ENCODE measurements at regions not wholly inside any gene's neighbourhood (a gene's known extent, or its start where the extent isn't known, plus 50 kb on each side); places are given as distances from the start of the nearest gene placed in this dataset.

GRCh38 chr15:91429973-91430372 lies 329.9 kb downstream of the SV2B start:
- DNase-seq (ENCODE audit: low spot score), result no peak
- no peaks in the 10 kb centered on the region for H3K9me3 ChIP-seq
- H3K36me3 ChIP-seq, result no peaks in the 10 kb centered on the region
- H3K4me1 ChIP-seq, result no peaks in the 10 kb centered on the region
- H3K27ac ChIP-seq, result no peak overlapping the region
- H3K4me3 ChIP-seq, result no peak overlapping the region
- no peak for TF ChIP-seq CTCF (IDR thresholded peaks at IDR 0.05)
- H3K27me3 ChIP-seq, result no peaks in the 10 kb centered on the region

GRCh38 chr15:91431041-91431715 lies 331.1 kb downstream of the SV2B start:
- H3K9me3 ChIP-seq, result no peaks in the 10 kb centered on the region
- no peaks in the 10 kb centered on the region for H3K36me3 ChIP-seq
- TF ChIP-seq CTCF (IDR thresholded peaks at IDR 0.05), result no peak
- no peaks in the 10 kb centered on the region for H3K4me1 ChIP-seq
- no peak overlapping the region for H3K27ac ChIP-seq
- no peak for DNase-seq (ENCODE audit: low spot score)
- H3K4me3 ChIP-seq, result no peak overlapping the region
- H3K27me3 ChIP-seq, result no peaks in the 10 kb centered on the region

GRCh38 chr15:91435113-91435512 lies 335.1 kb downstream of the SV2B start:
- H3K9me3 ChIP-seq, result no peaks in the 10 kb centered on the region
- TF ChIP-seq CTCF (IDR thresholded peaks at IDR 0.05), result no peak
- H3K27ac ChIP-seq, result no peak overlapping the region
- H3K36me3 ChIP-seq, result no peaks in the 10 kb centered on the region
- no peak for DNase-seq (ENCODE audit: low spot score)
- no peak overlapping the region for H3K4me3 ChIP-seq
- H3K4me1 ChIP-seq, result no peaks in the 10 kb centered on the region
- H3K27me3 ChIP-seq, result no peaks in the 10 kb centered on the region

- Histone ChIP-seq H3K27ac (no peak overlapping the region), H3K4me1 (no peaks in the 10 kb centered on the region), H3K27me3 (no peaks in the 10 kb centered on the region), H3K9me3 (no peaks in the 10 kb centered on the region), H3K36me3 (no peaks in the 10 kb centered on the region), H3K4me3 (no peak overlapping the region)
- TF ChIP-seq CTCF (IDR thresholded peaks at IDR 0.05), result no peak
- DNase-seq (ENCODE audit: low spot score), result no peak
Measured at GRCh38 chr15:91444656-91445055, 344.6 kb downstream of the SV2B start.

- H3K27ac ChIP-seq, result no peak overlapping the region
- no peaks in the 10 kb centered on the region for H3K36me3 ChIP-seq
- no peak for DNase-seq (ENCODE audit: low spot score)
- H3K27me3 ChIP-seq, result no peaks in the 10 kb centered on the region
- no peak overlapping the region for H3K4me3 ChIP-seq
- H3K4me1 ChIP-seq, result no peaks in the 10 kb centered on the region
- no peaks in the 10 kb centered on the region for H3K9me3 ChIP-seq
- no peak for TF ChIP-seq CTCF (IDR thresholded peaks at IDR 0.05)
Measured at GRCh38 chr15:91445695-91446228, 345.7 kb downstream of the SV2B start.
